Endothelial cell of umbilical vein (primary cell): ENCODE measurements at regions not wholly inside any gene's neighbourhood (a gene's known extent, or its start where the extent isn't known, plus 50 kb on each side); places are given as distances from the start of the nearest gene placed in this dataset.

Experiments used
- BruUV-seq: library from RNA; stranded (reverse); fragments of 400-500 nt; replicated peaks from 2 replicates; lab custom pipeline; 2021; lab: Mats Ljungman, UMichigan
- CTCF ChIA-PET: fragments of 300-600, 350-600 bp; sonication (Branson Sonifier 250); formaldehyde crosslinking; loops from one replicate; lab custom pipeline; 2021; ENCODE audit warnings: antibody characterized with exemption, inconsistent platforms; lab: Charles Lee
- POLR2A ChIA-PET: fragments of 300-600, 350-600 bp; sonication (Branson Sonifier 250); formaldehyde crosslinking; loops from one replicate; lab custom pipeline; 2021; ENCODE audit warnings: antibody characterized with exemption, inconsistent platforms; lab: Charles Lee
- DNase-seq: peaks from one replicate; pipeline ENCODE4 v3.0.0-alpha.2; 2011; ENCODE audit warnings: low read depth, low spot score
- FAIRE-seq: peaks from 2 replicates; lab custom pipeline; 2011; peaks lifted over from hg19 to GRCh38; lab: Jason Lieb, UNC
- H2AFZ ChIP-seq: 2 replicates; pipeline ENCODE4 v1.6.0; 2012; ENCODE audit warnings: low read depth, low read length, control low read depth, inconsistent platforms
- H3K27ac ChIP-seq: 2 replicates; pipeline ENCODE4 v1.5.1; 2011; ENCODE audit warnings: low read depth, mild to moderate bottlenecking, control low read depth, low read length, moderate library complexity; ENCODE audit not compliant: insufficient read depth
- H3K27me3 ChIP-seq, 2 experiments: 2 replicates each; pipeline versions ENCODE4 v1.6.0 to v1.6.1; 2011; ENCODE audit warnings: low read length in 2 of 2, mixed read lengths in 1 of 2; ENCODE audit not compliant: control insufficient read depth in 2 of 2, insufficient read depth in 2 of 2
- H3K36me3 ChIP-seq, 2 experiments: 2 replicates in 1 of 2; 3 replicates in 1 of 2; pipeline ENCODE4 v1.5.1; 2011; ENCODE audit warnings: low read length in 2 of 2, mild to moderate bottlenecking in 1 of 2, moderate library complexity in 1 of 2; ENCODE audit not compliant: control insufficient read depth in 2 of 2, insufficient read depth in 2 of 2; ENCODE audit errors: extremely low read depth in 1 of 2
- H3K4me1 ChIP-seq: 3 replicates; pipeline ENCODE4 v1.5.1; 2011; ENCODE audit warnings: mild to moderate bottlenecking, low read length; ENCODE audit not compliant: control insufficient read depth, insufficient read depth; ENCODE audit errors: extremely low read depth
- H3K4me2 ChIP-seq: 2 replicates; pipeline ENCODE4 v1.6.1; 2011; ENCODE audit warnings: low read length, control low read depth, mixed read lengths; ENCODE audit not compliant: insufficient read depth
- H3K4me3 ChIP-seq, 3 experiments: fragments of 200-600 bp in 1 of 3; sonication (generic), shearing (Covaris generic) in 1 of 3; replicated peaks in 1 of 3; 2 replicates each; pipeline ENCODE4 v1.5.1; 2011 to 2016; ENCODE audit warnings: control low read depth in 3 of 3, low read length in 3 of 3, mild to moderate bottlenecking in 2 of 3, inconsistent platforms in 1 of 3, low read depth in 1 of 3, moderate library complexity in 1 of 3; ENCODE audit not compliant: insufficient read depth in 1 of 3
- H3K79me2 ChIP-seq: 2 replicates; pipeline ENCODE4 v1.6.0; 2012; ENCODE audit warnings: low read length, inconsistent platforms; ENCODE audit not compliant: control insufficient read depth, insufficient read depth
- H3K9ac ChIP-seq: replicated peaks from 2 replicates; pipeline ENCODE3; 2011; ENCODE audit warnings: low read length, control low read depth; ENCODE audit not compliant: insufficient read depth; ENCODE audit errors: extremely low read depth
- H3K9me1 ChIP-seq: replicated peaks from 3 replicates; pipeline ENCODE4 v1.6.0; 2011; ENCODE audit warnings: mild to moderate bottlenecking, low read length; ENCODE audit not compliant: control insufficient read depth, insufficient read depth; ENCODE audit errors: extremely low read depth
- H3K9me3 ChIP-seq: replicated peaks from 2 replicates; pipeline ENCODE4 v1.5.1; 2012; ENCODE audit warnings: low read length, inconsistent platforms; ENCODE audit not compliant: control insufficient read depth, insufficient read depth
- H4K20me1 ChIP-seq: replicated peaks from 2 replicates; pipeline ENCODE3; 2011; ENCODE audit warnings: mild to moderate bottlenecking, low read length; ENCODE audit not compliant: control insufficient read depth, insufficient read depth; ENCODE audit errors: extremely low read depth
- CTCF ChIP-seq, 2 donors: IDR thresholded peaks; 1 replicate in 1 of 2; 2 replicates in 1 of 2; pipeline ENCODE4 v1.5.1; 2011; ENCODE audit warnings: low read length in 2 of 2, mild to moderate bottlenecking in 2 of 2, moderate library complexity in 2 of 2, control low read depth in 1 of 2, inconsistent platforms in 1 of 2, low read depth in 1 of 2; ENCODE audit not compliant: insufficient read depth in 1 of 2; ENCODE audit errors: extremely low read depth in 1 of 2
- EZH2 ChIP-seq: IDR thresholded peaks from 2 replicates; pipeline ENCODE4 v1.6.1; 2012; ENCODE audit warnings: borderline replicate concordance, low read depth, mild to moderate bottlenecking, moderate library complexity, low read length, inconsistent platforms; ENCODE audit not compliant: severe bottlenecking
- FOS ChIP-seq: IDR thresholded peaks from 2 replicates; pipeline ENCODE4 v1.6.1; 2011; ENCODE audit warnings: mild to moderate bottlenecking, low read length, moderate library complexity, borderline replicate concordance; ENCODE audit not compliant: insufficient read depth
- GATA2 ChIP-seq: IDR thresholded peaks from 2 replicates; pipeline ENCODE4 v1.7.0; 2011; ENCODE audit warnings: low read depth, mild to moderate bottlenecking, moderate library complexity, mixed read lengths, low read length; ENCODE audit not compliant: insufficient read length, insufficient read depth
- JUN ChIP-seq: IDR thresholded peaks from 2 replicates; pipeline ENCODE4 v1.6.1; 2011; ENCODE audit warnings: borderline replicate concordance, low read depth; ENCODE audit not compliant: insufficient read length, insufficient read depth
- MAX ChIP-seq: IDR thresholded peaks from 2 replicates; pipeline ENCODE4 v1.6.1; 2011; ENCODE audit not compliant: insufficient read depth, insufficient read length
- MYC ChIP-seq: IDR thresholded peaks from one replicate; pipeline ENCODE4 v1.6.1; 2011; ENCODE audit warnings: mild to moderate bottlenecking, low read depth, low read length
- POLR2A ChIP-seq: IDR thresholded peaks from 2 replicates; pipeline ENCODE4 v1.6.1; 2012; ENCODE audit warnings: low read depth, mild to moderate bottlenecking, control low read depth, low read length
- POLR2AphosphoS5 ChIP-seq: IDR thresholded peaks from 2 replicates; pipeline ENCODE4 v1.6.1; 2012; ENCODE audit warnings: low read depth, mild to moderate bottlenecking, control low read depth, low read length, moderate library complexity; ENCODE audit not compliant: insufficient read depth
- dilution Hi-C: fragments of 300-500 bp; cut with MboI; formaldehyde crosslinking; loops from one replicate; pipeline ENCODE4 v1.15.0; 2019; ENCODE audit warnings: low sequenced_read_pairs; ENCODE audit not compliant: extremely low pct_ligation_motif_present
- intact Hi-C: fragments of 100-400 bp; cut with micrococcal nuclease; formaldehyde crosslinking; loops from one replicate; pipeline ENCODE4 v1.10.0; 2022

DNA sequence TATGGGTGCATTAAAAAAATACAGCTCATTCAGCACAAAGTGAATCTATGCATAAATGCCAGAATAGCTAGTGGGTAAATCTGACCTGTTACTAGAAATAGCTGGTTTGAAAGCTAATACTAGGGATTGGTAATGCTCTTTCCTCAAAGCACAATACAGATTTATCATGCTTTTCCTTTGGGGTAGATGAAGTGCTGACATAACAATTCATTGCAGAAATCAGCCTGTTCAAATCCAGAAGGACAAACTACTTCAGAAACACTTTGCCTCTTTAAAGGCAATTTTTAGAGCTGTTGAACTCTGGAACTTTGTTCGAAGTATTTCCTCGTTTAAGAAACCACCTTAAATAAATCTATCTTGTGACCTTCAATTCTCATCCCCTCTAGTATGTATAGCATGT is 957.9 kb downstream of the ARAP2 start:
- intact Hi-C loops: no loop called here
- POLR2A ChIA-PET: no interaction called here

More for the DNA sequence above, 957.9 kb downstream of the ARAP2 start:
- Histone ChIP-seq H3K27me3 (no peaks in the 10 kb centered on the region), H3K79me2 (no peaks in the 10 kb centered on the region), H2AFZ (no peak overlapping the region), H3K9me3 (peaks cover 3% of the 10 kb centered on the region), H3K36me3 (no peaks in the 10 kb centered on the region), H3K4me3 (no peak overlapping the region), H4K20me1 (no peaks in the 10 kb centered on the region), H3K4me1 (no peaks in the 10 kb centered on the region), H3K4me2 (no peak overlapping the region), H3K27ac (no peak overlapping the region), H3K9ac (no peak overlapping the region), H3K9me1 (no peaks in the 10 kb centered on the region)
- FAIRE-seq: no peak
- TF ChIP-seq POLR2AphosphoS5 (no peak), FOS (no peak), JUN (no peak), POLR2A (no peak), MYC (no peak), GATA2 (no peak), CTCF (IDR thresholded peaks at IDR 0.05; ENCODE audit: extremely low read depth in 1 of 2, insufficient read depth in 1 of 2, low read depth in 1 of 2, low read length in 2 of 2) (no peak), EZH2 (no peak), MAX (no peak)
- CTCF ChIA-PET: no interaction called here
- BruUV-seq: no TSS peak
- DNase-seq: no peak
- dilution Hi-C loops: no loop called here
